T-cell (primary cell): ENCODE measurements at regions not wholly inside any gene's neighbourhood (a gene's known extent, or its start where the extent isn't known, plus 50 kb on each side); places are given as distances from the start of the nearest gene placed in this dataset.

ENCODE experiments used
- ATAC-seq, 4 experiments: fragments of 200-7000 bp in 3 of 4; fragments of 150-1000 bp in 1 of 4; cut with Tn5 transposase; replicated peaks in 1 of 4; 1 replicate in 3 of 4; 2 replicates in 1 of 4; pipeline ENCODE4 v1.10.0; 2021; ENCODE audit warnings: moderate library complexity in 3 of 4, mild to moderate bottlenecking in 2 of 4, moderate number of reproducible peaks in 1 of 4
- CTCF ChIA-PET, 2 donors: fragments of 300-600 bp; sonication (Branson Sonifier 250); formaldehyde crosslinking; loops; one replicate each; lab custom pipeline; 2022; ENCODE audit warnings: antibody characterized with exemption in 2 of 2; lab: Charles Lee
- POLR2A ChIA-PET, 2 donors: fragments of 300-600 bp; sonication (Branson Sonifier 250); formaldehyde crosslinking; loops; one replicate each; lab custom pipeline; 2022; ENCODE audit warnings: antibody characterized with exemption in 2 of 2; lab: Charles Lee
- DNase-seq, 35 experiments: peaks; one replicate each; pipeline versions ENCODE4 v3.0.0 to v3.0.0-alpha.2; 2013 to 2023
- H3K27ac ChIP-seq: one replicate; pipeline ENCODE4 v1.5.1; 2013; ENCODE audit warnings: low read length
- H3K27me3 ChIP-seq, 2 experiments: replicated peaks in 1 of 2; 1 replicate in 1 of 2; 2 replicates in 1 of 2; pipeline versions ENCODE4 v1.6.1 to v1.7.0; 2013; ENCODE audit warnings: low read length in 1 of 2, mixed read lengths in 1 of 2; ENCODE audit not compliant: control insufficient read depth in 2 of 2, insufficient read depth in 2 of 2; ENCODE audit errors: extremely low read depth in 1 of 2
- H3K36me3 ChIP-seq, 2 donors: 1 replicate in 1 of 2; 2 replicates in 1 of 2; pipeline versions ENCODE4 v1.6.1 to v1.7.0; 2013; ENCODE audit warnings: low read length in 1 of 2; ENCODE audit not compliant: control insufficient read depth in 2 of 2, insufficient read depth in 1 of 2; ENCODE audit errors: extremely low read depth in 1 of 2
- H3K4me1 ChIP-seq, 2 experiments: 1 replicate in 1 of 2; 2 replicates in 1 of 2; pipeline versions ENCODE4 v1.6.1 to v1.7.0; 2013; ENCODE audit warnings: low read length in 2 of 2, mixed read lengths in 1 of 2; ENCODE audit not compliant: insufficient read depth in 2 of 2, control insufficient read depth in 1 of 2; ENCODE audit errors: extremely low read depth in 1 of 2
- H3K4me3 ChIP-seq, 2 donors: 1 replicate in 1 of 2; 2 replicates in 1 of 2; pipeline versions ENCODE4 v1.5.1 to v1.7.0; 2013; ENCODE audit warnings: mild to moderate bottlenecking in 2 of 2, low read length in 1 of 2, moderate library complexity in 1 of 2; ENCODE audit not compliant: control insufficient read depth in 1 of 2; ENCODE audit errors: extremely low read depth in 1 of 2
- H3K9me3 ChIP-seq: 2 replicates; pipeline ENCODE4 v1.7.0; 2013
- H3K27ac Mint-ChIP-seq, 2 donors: one replicate each; pipeline ENCODE4 v1.8.0; 2020 to 2021; ENCODE audit warnings: mild to moderate bottlenecking in 2 of 2, mixed read lengths in 2 of 2
- H3K27me3 Mint-ChIP-seq, 2 donors: one replicate each; pipeline ENCODE4 v1.8.0; 2021 to 2022; ENCODE audit warnings: mixed read lengths in 2 of 2
- H3K36me3 Mint-ChIP-seq: one replicate; pipeline ENCODE4 v1.8.0; 2021; ENCODE audit warnings: mixed read lengths
- H3K4me1 Mint-ChIP-seq, 3 donors: one replicate each; pipeline ENCODE4 v1.8.0; 2020 to 2022; ENCODE audit warnings: mixed read lengths in 3 of 3, mild to moderate bottlenecking in 1 of 3
- H3K4me3 Mint-ChIP-seq, 3 donors: one replicate each; pipeline ENCODE4 v1.8.0; 2020 to 2022; ENCODE audit warnings: mild to moderate bottlenecking in 3 of 3, mixed read lengths in 3 of 3, moderate library complexity in 3 of 3
- H3K9me3 Mint-ChIP-seq, 3 donors: one replicate each; pipeline ENCODE4 v1.8.0; 2020 to 2022; ENCODE audit warnings: mixed read lengths in 3 of 3
- WGBS: methylation state at CpG from one replicate; pipeline ENCODE4 v1.1.5; 2013; ENCODE audit warnings: missing lambda C conversion rate; ENCODE audit not compliant: insufficient coverage; 5-methylcytosine and 5-hydroxymethylcytosine counted together

DNA sequence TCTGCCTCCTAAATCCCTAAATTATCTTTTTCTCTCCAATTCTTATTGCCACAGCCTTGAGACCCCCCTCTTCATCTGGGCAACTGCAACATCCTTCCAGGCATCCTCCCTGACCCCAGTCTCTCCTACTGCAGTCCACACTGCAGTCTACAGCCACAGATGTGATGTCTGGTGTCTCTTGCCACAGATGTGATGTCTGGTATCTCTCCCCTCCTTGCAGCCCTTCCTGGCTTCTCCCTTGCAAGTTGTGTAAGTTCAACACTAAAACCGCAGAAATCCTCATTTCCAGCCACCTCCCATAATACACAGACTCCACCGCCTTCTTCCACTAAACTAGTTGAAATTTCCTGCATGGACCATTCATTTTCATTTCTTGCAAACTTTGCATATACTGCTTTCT, 113.1 kb upstream of the DDX18 start:
- H3K4me3 ChIP-seq = no peak overlapping the region
- 88% methylated on average over 2 of the region's 2 CpGs for WGBS
- ChIA-PET CTCF (no interaction called here), POLR2A (no interaction called here)
- no peaks in the 10 kb centered on the region for H3K4me1 ChIP-seq
- peaks cover 5 to 7% of the 10 kb centered on the region in 2 donors for H3K27me3 Mint-ChIP-seq
- H3K4me1 Mint-ChIP-seq = no peaks in the 10 kb centered on the region
- H3K9me3 Mint-ChIP-seq = no peaks in the 10 kb centered on the region
- H3K27ac Mint-ChIP-seq = no peak overlapping the region
- peaks cover 0 to 2% of the 10 kb centered on the region in 2 experiments for H3K27me3 ChIP-seq
- no peak overlapping the region for H3K27ac ChIP-seq
- DNase-seq (no peak), ATAC-seq (no peak)
- no peaks in the 10 kb centered on the region for H3K36me3 ChIP-seq
- H3K9me3 ChIP-seq = no peaks in the 10 kb centered on the region
- no peaks in the 10 kb centered on the region for H3K36me3 Mint-ChIP-seq
- no peak overlapping the region for H3K4me3 Mint-ChIP-seq

DNA sequence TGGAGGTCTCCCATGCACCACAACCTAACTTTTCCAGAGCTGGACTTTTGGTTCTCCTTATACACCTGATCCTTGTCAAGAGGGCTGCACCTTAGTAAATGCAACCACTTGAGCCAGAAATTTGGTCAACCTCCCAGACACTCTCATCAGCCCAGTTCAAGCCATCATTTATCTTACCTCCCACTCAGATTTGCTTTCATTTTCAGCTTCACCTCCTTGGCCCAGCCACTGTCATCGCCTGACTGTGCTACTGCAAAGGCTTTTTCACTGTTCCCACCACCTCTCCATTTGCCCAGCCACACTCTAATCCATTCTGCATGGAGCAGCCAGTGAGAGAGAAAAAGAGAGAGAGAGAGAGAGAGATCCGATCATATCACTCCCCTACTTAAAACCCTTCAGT, 112.4 kb upstream of the DDX18 start:
- no peaks in the 10 kb centered on the region for H3K9me3 ChIP-seq
- H3K4me1 ChIP-seq = no peaks in the 10 kb centered on the region
- no peaks in the 10 kb centered on the region for H3K4me1 Mint-ChIP-seq
- DNase-seq (no peak), ATAC-seq (no peak)
- H3K36me3 ChIP-seq = no peaks in the 10 kb centered on the region
- H3K27ac Mint-ChIP-seq = no peak overlapping the region
- no peak overlapping the region for H3K27ac ChIP-seq
- H3K27me3 Mint-ChIP-seq = peaks cover 4 to 5% of the 10 kb centered on the region in 2 donors
- peaks cover 0 to 3% of the 10 kb centered on the region in 2 experiments for H3K27me3 ChIP-seq
- ChIA-PET POLR2A (no interaction called here), CTCF (no interaction called here)
- H3K9me3 Mint-ChIP-seq = no peaks in the 10 kb centered on the region
- H3K4me3 ChIP-seq = no peak overlapping the region
- no peak overlapping the region for H3K4me3 Mint-ChIP-seq
- no peaks in the 10 kb centered on the region for H3K36me3 Mint-ChIP-seq
- WGBS = no CpG with 5 or more reads among the region's 2 CpGs

DNA sequence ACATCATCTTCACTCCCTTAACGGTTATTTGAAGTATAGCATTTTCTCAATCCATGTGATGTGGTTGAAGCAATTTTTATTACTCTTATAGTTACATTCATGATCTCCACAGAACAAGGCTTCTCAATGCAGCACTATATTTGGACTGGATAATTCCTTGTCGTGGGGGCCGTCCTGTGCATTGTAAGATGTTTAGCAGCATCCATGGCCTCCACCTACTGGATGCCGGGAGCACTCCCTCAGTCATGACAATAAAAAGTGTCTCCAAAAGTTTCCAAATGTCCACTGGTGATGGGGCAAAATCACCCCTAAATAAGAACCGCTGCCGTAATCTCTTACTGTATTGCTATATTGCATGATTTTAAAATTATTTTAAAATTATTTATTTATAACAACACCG, 110.6 kb upstream of the DDX18 start:
- H3K4me1 Mint-ChIP-seq = no peaks in the 10 kb centered on the region
- Histone ChIP-seq H3K9me3 (no peaks in the 10 kb centered on the region), H3K27ac (no peak overlapping the region), H3K27me3 (peaks cover 0 to 3% of the 10 kb centered on the region in 2 experiments), H3K4me1 (no peaks in the 10 kb centered on the region), H3K4me3 (no peak overlapping the region), H3K36me3 (no peaks in the 10 kb centered on the region)
- H3K27ac Mint-ChIP-seq = no peak overlapping the region
- ATAC-seq (no peak), DNase-seq (no peak)
- ChIA-PET POLR2A (no interaction called here), CTCF (no interaction called here)
- H3K9me3 Mint-ChIP-seq = peaks cover 0 to 5% (median 0%) of the 10 kb centered on the region in 3 donors
- H3K36me3 Mint-ChIP-seq = no peaks in the 10 kb centered on the region
- peaks cover 7 to 13% of the 10 kb centered on the region in 2 donors for H3K27me3 Mint-ChIP-seq
- WGBS = 70% methylated on average over 2 of the region's 7 CpGs
- no peak overlapping the region for H3K4me3 Mint-ChIP-seq

DNA sequence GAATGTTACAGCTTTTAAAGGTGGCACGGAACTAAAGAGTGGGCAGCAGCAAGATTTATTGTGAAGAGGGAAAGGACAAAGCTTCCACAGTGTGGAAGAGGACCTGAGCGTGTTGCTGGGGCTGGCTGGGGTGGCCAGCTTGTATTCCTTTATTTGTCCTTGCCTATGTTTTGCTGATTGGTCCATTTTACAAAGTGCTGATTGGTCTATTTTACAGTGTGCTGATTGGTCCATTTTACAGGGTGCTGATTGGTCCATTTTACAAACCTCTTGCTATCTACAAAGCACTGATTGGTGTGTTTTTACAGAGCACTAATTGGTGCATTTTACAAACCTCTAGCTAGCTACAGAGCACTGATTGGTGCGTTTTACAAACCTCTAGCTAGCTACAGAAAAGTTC, 109.7 kb upstream of the DDX18 start:
- Mint-ChIP-seq H3K36me3 (no peaks in the 10 kb centered on the region), H3K27me3 (peaks cover 11 to 14% of the 10 kb centered on the region in 2 donors), H3K9me3 (peaks cover 0 to 6% (median 0%) of the 10 kb centered on the region in 3 donors), H3K4me1 (no peaks in the 10 kb centered on the region), H3K27ac (no peak overlapping the region), H3K4me3 (no peak overlapping the region)
- ATAC-seq (no peak), DNase-seq (no peak)
- no peaks in the 10 kb centered on the region for H3K9me3 ChIP-seq
- H3K36me3 ChIP-seq = no peaks in the 10 kb centered on the region
- no peaks in the 10 kb centered on the region for H3K4me1 ChIP-seq
- CTCF ChIA-PET = no interaction called here
- WGBS = 52% methylated on average over 2 of the region's 3 CpGs
- no peak overlapping the region for H3K4me3 ChIP-seq
- POLR2A ChIA-PET = no interaction called here
- no peak overlapping the region for H3K27ac ChIP-seq
- peaks cover 0 to 3% of the 10 kb centered on the region in 2 experiments for H3K27me3 ChIP-seq

DNA sequence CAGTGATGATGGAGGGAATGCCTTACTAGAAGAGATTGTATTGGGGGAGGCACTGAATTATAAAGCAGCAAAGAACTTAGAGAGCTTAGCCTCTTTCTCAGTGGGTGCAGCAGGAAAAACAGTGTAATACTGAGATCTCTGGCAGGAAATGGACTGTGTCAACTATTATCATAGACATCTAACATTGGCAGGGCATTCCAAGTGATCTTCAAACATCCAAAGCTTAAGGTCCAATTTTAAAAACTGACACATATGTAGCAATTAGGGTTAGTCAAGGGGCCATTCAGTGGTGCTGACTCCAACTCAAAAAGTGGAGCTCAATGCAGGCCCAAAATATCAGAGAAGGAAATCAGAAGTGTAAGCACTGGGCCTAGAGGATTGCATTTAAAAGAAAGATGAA, 106.6 kb upstream of the DDX18 start:
- H3K4me1 ChIP-seq = no peaks in the 10 kb centered on the region
- Mint-ChIP-seq H3K4me3 (no peak overlapping the region), H3K36me3 (no peaks in the 10 kb centered on the region), H3K4me1 (no peaks in the 10 kb centered on the region), H3K27ac (no peak overlapping the region), H3K9me3 (peaks cover 0 to 16% (median 5%) of the 10 kb centered on the region in 3 donors), H3K27me3 (peaks cover 11 to 14% of the 10 kb centered on the region in 2 donors)
- no peak for DNase-seq
- H3K9me3 ChIP-seq = no peaks in the 10 kb centered on the region
- H3K4me3 ChIP-seq = no peak overlapping the region
- ChIA-PET CTCF (no interaction called here), POLR2A (no interaction called here)
- no peak for ATAC-seq
- H3K27me3 ChIP-seq = peaks cover 0 to 3% of the 10 kb centered on the region in 2 experiments
- no peaks in the 10 kb centered on the region for H3K36me3 ChIP-seq
- no peak overlapping the region for H3K27ac ChIP-seq

DNA sequence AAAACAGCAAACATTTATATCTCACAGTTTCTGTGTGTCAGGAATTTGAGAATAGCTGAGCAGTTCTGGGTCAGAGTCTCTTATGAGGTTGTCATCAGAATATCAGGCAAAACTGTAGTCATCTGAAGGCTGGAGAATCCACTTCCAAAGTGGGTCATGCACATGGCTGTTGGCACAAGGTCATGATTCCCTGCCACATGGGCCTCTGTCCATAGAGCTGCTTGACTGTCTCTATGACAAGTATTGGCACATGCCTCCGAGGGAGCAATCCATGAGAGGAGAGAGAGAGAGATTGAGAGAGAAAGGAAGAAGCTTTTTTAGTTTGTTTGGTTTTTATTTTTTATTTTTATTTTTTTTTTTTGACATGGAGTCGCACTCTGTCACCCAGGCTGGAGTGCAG, 101.8 kb upstream of the DDX18 start:
- H3K4me1 Mint-ChIP-seq = no peaks in the 10 kb centered on the region
- Histone ChIP-seq H3K27me3 (no peaks in the 10 kb centered on the region), H3K27ac (no peak overlapping the region), H3K36me3 (no peaks in the 10 kb centered on the region), H3K4me3 (no peak overlapping the region), H3K4me1 (no peaks in the 10 kb centered on the region), H3K9me3 (no peaks in the 10 kb centered on the region)
- DNase-seq (no peak), ATAC-seq (no peak)
- CTCF ChIA-PET = no interaction called here
- H3K4me3 Mint-ChIP-seq = no peak overlapping the region
- peaks cover 6 to 10% of the 10 kb centered on the region in 2 donors for H3K27me3 Mint-ChIP-seq
- POLR2A ChIA-PET = no interaction called here
- H3K9me3 Mint-ChIP-seq = peaks cover 0 to 16% (median 5%) of the 10 kb centered on the region in 3 donors
- no peak overlapping the region for H3K27ac Mint-ChIP-seq
- 67% methylated on average over 1 of the region's 2 CpGs for WGBS
- H3K36me3 Mint-ChIP-seq = no peaks in the 10 kb centered on the region

DNA sequence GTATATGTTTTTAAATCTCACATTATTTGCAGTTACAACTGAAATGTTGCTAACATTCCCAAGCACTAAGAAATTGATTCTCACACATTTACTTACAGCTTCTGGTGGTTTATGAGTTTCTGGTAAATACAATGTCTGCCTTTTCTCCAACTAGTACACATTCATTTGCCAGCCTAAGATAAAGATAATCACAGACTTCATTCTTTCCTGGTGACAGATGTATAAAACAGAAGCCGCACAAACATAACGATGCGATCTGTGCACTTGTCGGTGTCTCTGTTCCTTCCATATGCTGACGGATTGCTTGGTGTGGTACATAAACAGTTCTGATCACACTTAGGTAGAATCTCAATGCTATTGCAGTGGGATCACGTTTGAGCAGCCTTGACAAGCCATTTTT, 100.4 kb upstream of the DDX18 start:
- H3K4me1 ChIP-seq = no peaks in the 10 kb centered on the region
- 90% methylated on average over 2 of the region's 6 CpGs for WGBS
- Mint-ChIP-seq H3K27ac (no peak overlapping the region), H3K9me3 (peaks cover 0 to 14% (median 5%) of the 10 kb centered on the region in 3 donors), H3K4me1 (no peaks in the 10 kb centered on the region), H3K36me3 (no peaks in the 10 kb centered on the region), H3K4me3 (no peak overlapping the region), H3K27me3 (peaks cover 0 to 3% of the 10 kb centered on the region in 2 donors)
- H3K4me3 ChIP-seq = no peak overlapping the region
- no peaks in the 10 kb centered on the region for H3K27me3 ChIP-seq
- H3K9me3 ChIP-seq = no peaks in the 10 kb centered on the region
- H3K36me3 ChIP-seq = no peaks in the 10 kb centered on the region
- CTCF ChIA-PET = no interaction called here
- no peak overlapping the region for H3K27ac ChIP-seq
- DNase-seq = no peak
- POLR2A ChIA-PET = no interaction called here
- ATAC-seq = no peak
